Dedifferentiated amniotic fluid mesenchymal stem cell (primary cell): ENCODE measurements at regions not wholly inside any gene's neighbourhood (a gene's known extent, or its start where the extent isn't known, plus 50 kb on each side); places are given as distances from the start of the nearest gene placed in this dataset.

Experiments
- DNase-seq: peaks from one replicate; pipeline ENCODE4 v3.0.0-alpha.2; 2016; ENCODE audit errors: extremely low spot score

DNA sequence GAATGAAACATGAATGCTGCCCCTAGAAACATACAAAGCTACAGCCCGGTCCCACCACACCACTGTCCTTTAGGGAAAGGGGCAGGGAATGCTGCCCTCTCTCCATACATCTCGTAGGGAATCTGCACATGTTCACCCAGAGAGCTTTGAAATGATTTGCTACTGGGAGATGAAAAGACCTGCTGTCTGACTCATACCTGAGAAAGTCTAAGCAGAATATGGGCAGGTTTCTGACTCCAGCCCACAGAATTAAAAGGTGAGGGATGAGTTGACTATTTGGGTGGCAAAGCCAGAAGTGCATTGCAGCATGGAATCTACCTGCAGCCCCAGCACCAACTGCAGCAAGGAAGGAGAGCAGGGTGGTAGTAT is 297.9 kb downstream of the TLE1 start:
- DNase-seq, result no peak

DNA sequence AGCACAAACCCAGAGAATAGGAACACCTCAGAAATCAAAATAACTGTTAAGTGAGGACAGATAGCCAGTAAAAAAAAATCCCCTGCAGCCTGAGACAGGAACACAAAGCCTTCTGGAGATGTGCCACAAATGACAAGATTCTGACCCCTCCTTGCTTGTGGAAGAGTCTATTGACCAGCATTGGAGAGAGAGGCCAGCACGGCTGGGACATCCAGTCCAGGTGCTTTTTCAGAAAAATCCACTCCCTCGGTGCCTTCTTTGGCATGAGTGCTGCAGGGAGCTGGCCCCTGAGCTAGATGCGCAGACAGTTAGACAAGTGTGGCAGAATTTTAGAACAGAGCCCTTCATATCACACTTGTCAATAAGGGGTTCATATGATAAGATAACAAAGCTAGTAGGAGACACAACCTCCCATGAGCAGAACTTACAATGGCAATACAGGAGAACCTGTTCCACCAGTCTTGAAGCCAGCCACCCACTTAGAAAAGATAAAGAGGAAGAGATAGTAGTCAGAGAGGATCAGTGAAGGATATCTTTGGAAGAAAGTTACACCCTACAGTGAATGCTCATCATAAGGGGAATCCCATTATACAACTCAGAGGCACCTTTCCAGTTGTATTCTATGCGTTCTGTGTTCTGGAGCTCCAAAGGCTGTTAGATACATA is 298.4 kb downstream of the TLE1 start:
- DNase-seq, result no peak

DNA sequence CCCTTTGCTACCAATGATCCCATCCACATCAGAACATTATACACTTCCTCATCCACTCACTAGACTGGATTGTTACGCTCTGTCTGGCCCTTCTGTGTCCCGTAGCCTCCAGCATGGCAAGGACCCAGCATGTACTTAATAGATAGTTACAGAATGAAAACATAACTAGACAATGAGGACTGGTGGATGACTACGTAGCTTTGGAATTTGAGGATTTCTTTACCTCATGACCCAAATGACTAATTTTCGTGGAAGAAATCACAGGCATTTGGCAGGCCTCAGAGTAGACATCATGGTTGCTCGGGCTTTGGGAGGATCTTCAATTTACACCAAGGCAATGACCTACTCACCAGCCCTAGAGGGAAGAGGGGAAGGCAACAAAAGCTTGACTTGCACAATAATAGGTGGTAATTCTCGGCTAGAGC is 299.8 kb downstream of the TLE1 start:
- peak; percentile 92 for DNase-seq

DNA sequence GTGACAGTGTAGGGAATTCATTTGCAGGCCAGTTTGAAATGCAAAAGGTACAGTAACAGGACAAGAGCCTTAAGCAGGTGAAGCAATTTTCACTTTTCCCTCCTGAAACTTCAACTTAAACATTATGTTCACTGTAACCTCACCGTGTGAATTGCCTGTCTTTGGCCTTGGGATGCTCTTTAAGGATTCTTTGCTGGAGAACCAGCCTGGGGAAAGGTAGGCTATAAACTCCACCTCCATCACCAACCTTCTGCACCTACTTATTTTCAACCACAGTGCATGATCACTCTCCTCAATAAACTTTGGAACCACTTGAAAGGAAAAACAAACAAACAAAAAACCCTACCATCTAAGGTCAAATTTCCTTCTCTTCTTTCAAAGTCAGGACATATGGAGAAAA is 300.5 kb downstream of the TLE1 start:
- no peak for DNase-seq

DNA sequence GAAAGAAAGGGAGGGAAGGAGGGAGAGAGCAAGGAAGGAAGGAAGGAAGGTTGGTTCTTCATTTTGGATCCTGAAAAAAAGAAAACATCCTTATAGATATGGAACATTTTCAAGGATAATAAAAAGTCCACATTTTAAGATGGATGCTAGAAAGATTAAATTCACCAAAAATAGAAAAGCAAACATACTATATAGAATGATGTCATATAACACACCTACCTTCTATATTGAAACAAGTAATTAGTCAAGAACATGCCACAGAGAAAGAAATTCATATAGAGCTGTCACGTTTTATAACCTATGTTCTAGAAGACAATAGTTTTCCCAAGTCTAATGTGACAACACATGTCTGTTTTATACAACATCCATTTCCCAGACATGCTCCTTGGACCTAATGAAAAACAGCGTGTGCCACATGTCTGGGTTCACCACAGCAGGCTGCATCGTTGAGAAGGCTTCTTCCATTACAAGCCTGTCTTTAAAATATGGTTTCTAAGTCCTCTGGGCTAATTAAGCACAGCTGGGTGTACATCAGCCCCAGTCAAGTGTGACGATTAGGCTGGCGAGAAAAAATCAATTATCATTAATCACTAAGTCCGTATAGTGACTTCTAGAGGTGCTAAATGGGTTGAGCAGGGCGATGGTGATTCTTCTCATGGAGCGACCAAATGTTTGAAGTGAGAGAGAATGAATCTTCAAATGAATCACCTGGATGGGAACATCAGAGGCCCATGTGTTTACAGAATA is 301.8 kb downstream of the TLE1 start:
- no peak for DNase-seq

DNA sequence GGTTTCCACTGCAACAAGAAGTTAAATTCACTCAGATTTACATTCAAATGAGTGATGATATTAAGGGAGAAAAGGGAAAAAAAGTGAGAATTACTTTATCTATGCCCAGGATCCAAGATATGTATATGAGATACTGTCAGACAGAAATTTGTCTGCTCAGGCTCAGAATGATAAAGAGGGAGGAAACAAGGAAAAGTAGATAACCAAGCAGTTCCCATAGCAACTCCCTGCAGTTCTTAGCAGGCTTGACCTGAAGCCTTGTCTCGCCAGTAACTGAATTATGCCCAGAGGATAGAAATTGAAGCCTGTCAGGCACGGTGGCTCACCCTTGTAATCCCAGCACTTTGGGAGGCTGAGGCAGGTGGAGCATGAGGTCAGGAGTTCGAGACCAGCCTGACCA is 304.4 kb downstream of the TLE1 start:
- no peak for DNase-seq

DNA sequence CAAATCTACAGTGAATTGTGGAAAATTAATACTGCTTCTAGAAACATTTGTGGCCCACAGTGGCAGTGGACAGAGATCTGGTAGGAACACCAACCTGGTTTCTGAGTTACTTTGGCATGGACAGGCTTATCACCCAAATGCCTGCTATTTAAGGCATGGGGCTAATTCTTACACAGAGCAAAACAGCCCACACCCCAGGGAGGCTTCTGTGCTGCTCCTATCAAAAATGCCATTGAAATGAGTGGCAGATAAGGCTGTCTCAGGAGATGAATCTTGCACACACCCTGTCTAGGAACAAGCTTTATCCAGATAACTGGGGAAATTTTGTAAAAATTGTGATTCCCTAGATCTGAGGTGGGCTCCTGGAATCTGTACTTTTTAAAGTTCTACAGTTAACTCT is 307.1 kb downstream of the TLE1 start:
- DNase-seq, result no peak

DNA sequence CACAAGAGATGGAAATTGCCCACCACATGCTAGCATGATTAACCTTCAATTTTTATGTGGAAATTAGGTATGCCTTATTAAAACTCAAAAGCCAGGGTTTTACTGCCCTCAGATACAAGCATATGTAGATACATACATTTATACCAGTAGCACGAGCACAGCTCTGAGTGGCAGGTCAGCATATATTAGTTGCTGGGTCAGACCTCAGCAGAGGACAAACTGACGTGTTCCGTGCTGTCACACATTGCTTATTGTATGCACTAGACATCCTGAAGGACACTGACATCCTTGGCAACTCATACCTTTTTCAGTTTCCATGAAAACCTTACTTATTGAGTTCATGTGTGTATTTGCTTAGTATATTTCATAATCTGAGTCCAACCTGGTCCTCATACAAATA is 307.7 kb downstream of the TLE1 start:
- no peak for DNase-seq

DNA sequence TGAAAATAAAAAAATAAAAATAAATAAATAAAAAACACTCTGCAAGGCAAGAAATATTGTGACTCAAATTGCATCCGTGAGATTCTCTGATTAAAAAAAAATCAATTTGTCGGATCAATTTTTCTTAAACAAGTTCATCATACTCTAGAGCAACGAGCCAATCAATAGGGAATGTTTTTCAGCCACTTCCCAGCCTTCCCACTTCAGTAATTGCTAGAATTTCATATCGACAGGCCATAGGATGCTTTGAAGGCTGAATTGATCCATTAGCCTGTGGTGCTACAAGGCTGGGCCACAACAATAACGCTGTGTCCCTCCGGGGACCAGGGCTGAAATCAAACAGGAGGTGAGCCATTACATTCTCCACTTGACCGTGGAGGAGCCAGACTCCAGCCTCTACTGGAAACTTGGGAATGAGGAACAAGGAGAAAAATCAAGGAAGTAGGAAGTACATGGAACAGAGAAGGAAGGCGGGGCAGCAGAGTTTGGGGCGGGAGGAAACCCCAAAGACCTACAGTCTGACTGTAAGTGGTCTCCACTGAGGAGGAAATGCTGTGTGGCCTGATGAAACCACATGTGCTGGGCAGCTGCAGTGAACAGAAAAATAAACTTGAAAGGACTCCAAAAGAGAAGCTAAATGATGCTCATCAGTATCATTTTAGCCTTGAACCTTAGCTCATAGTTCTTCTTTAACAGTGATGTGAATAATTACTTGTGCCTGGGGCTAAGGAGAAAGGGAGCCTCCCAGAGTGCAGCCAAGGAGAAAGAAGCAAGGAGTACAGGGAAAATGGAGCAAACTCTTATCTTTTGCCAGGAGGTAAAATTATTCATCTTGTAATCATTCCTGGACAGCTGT is 308.6 kb downstream of the TLE1 start:
- DNase-seq, result no peak

- DNase-seq, result no peak
These were observed 309.7 kb downstream of the TLE1 start for GRCh38 chr9:81379655-81380054.

- DNase-seq, result no peak
These were observed 311.4 kb downstream of the TLE1 start for GRCh38 chr9:81377921-81378320.

GRCh38 chr9:81377320-81377719 is 312.0 kb downstream of the TLE1 start:
- DNase-seq, result no peak

- DNase-seq, result no peak
These were observed 313.9 kb downstream of the TLE1 start for GRCh38 chr9:81375187-81376100.

DNA sequence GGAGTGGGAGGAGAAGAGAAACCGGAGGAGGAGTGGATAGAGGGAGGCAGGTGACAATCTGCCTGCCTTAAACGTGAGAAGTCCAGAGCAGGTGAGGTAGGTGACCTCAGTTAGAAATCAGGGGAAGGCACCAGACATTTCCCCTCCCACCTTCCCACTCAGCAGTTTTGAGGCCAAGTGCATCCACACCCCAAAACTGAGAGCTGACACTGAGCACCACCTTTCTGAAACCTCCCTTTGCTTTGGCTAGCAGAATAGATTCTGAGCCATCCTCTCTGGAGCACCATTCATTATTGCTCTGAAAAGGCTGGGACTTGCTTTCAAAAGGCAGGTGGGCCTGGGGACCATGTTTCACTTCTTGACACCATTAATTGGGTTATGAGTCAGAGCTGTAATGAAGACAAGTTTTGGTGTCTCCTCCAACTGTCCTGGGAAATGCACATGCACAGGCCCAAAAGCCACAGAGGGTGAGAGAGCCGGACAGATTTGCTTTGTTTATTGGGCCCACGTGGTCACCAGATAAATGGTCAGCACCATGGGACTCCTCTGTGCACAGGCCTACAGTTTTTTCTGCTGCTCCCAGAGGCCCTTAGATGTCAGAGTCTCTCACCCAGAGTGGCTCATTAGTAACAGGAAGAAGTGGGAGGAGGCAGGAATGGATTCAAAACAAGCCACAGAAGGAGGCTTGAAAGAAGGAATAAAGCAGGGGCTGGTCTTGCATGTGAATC is 314.7 kb downstream of the TLE1 start:
- DNase-seq, result no peak

DNA sequence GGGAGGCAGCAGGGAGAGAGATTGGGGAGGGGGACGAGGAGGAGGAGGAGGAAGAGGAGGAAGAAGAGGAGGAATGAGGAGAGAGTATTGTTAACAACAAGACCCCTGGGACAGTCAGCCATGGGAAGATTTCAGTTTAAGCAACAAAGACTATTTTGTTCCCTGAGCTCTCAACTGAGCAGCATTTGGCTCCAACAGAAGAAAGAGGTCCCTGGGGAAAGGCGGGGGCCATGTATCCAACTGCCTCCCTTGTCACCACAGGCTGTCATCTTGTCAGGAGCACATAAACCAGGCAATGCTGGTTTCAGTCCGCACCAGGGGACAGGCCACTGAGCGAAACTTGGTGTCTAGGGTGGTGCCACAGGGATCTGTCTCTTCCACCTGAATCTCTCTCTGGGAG is 316.1 kb downstream of the TLE1 start:
- DNase-seq, result no peak

GRCh38 chr9:81372628-81373191 is 316.6 kb downstream of the TLE1 start:
- DNase-seq, result no peak

GRCh38 chr9:81371824-81372223 is 317.5 kb downstream of the TLE1 start:
- no peak for DNase-seq

DNA sequence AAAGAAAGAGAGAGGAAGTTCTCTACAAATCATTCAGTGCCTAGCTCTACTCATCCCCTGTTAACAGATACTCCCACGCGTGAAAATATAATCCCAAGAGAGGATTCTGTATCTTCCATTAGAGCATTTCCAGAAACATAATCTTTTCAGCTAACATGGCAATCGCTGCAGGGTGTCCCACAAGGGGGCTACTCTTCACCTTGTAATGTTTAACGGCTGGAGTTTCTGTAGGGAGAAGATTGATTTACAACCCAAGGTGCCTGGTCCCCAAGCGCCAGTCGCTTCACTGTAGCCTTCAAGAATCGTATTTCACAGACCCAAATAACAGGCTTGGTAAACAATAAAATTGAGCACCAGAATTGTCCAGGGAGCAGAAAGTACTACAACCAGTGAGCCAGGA is 318.7 kb downstream of the TLE1 start:
- no peak for DNase-seq

DNA sequence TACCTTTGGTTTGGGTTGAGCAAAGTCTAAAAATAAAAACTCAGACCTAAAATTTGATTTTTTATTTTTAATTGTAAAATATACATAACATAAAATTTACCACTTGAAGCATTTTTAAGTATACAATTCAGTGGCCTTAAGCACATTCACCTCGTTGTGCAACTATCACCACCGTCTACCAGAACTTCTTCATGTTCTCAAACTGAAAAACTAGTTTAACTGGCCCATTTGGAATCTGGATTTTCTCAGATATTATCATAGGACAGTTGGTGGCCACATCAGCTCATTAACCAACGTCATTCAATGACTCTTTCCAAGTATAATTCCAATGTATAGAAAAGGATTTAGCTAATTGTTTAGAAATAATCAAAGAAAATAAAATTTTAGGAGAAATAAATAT is 319.3 kb downstream of the TLE1 start:
- DNase-seq, result no peak

DNA sequence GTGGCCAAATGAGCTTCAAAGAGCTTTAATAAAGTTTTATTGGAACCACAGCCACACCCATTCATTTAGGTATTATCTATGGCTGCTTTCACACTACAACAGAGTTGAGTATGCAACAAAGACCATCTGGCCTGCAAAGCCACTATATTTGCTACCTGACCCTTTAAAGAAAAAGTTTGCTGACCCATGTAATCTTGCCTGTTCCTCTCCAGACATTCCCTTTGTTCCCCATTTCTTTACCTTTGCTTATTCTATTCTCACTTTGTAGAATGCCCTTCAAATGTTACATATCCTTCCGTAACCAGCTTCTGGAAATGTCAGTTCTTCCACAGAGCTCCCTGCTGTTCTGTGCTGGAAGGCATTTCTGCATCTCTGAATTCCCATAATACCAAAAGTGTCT is 320.2 kb downstream of the TLE1 start:
- DNase-seq, result no peak
